ENCODE measurements at regions not wholly inside any gene's neighbourhood (a gene's known extent, or its start where the extent isn't known, plus 50 kb on each side); places are given as distances from the start of the nearest gene placed in this dataset.

- Histone ChIP-seq H3K56ac (ENCODE audit: extremely low read depth, insufficient read depth, low read length) (no peak overlapping the region), H2BK120ac (ENCODE audit: low read depth, low read length) (no peak overlapping the region), H3K4ac (ENCODE audit: low read depth, low read length) (no peak overlapping the region), H2BK20ac (ENCODE audit: low read depth, low read length) (no peak overlapping the region), H3K36me3 (ENCODE audit: control insufficient read depth, insufficient read depth, low read length) (no peaks in the 10 kb centered on the region), H4K20me1 (ENCODE audit: insufficient read depth, low read length) (no peaks in the 10 kb centered on the region), H4K91ac (ENCODE audit: insufficient read depth, low read depth, low read length) (no peak overlapping the region), H4K5ac (ENCODE audit: low read depth, low read length) (no peak overlapping the region), H3K18ac (ENCODE audit: low read depth, low read length) (no peak overlapping the region), H3K27me3 (ENCODE audit: control insufficient read depth, insufficient read depth, low read length) (peaks cover 3% of the 10 kb centered on the region; the same call in 1 of the 2 replicates), H3K23ac (ENCODE audit: low read depth, low read length) (no peak overlapping the region), H3K9me1 (ENCODE audit: insufficient read depth, low read length) (no peaks in the 10 kb centered on the region), H3K27ac (ENCODE audit: insufficient read depth, low read length) (no peak overlapping the region), H2AK5ac (ENCODE audit: low read depth, low read length) (no peak overlapping the region), H3K9me3 (ENCODE audit: control insufficient read depth, insufficient read depth, low read length) (no peaks in the 10 kb centered on the region), H2AFZ (replicated peaks; ENCODE audit: low read length, poor library complexity) (peak overlapping the region; percentile 51), H2BK15ac (ENCODE audit: low read depth, low read length) (no peak overlapping the region), H3K4me1 (ENCODE audit: control insufficient read depth, insufficient read depth, low read length) (peaks cover 5% of the 10 kb centered on the region), H2AK9ac (replicated peaks; ENCODE audit: low read depth, low read length, poor library complexity) (no peak overlapping the region), H3K4me2 (ENCODE audit: low read depth, low read length) (no peak overlapping the region), H2BK5ac (ENCODE audit: low read depth, low read length, poor library complexity, severe bottlenecking) (no peak overlapping the region), H3K79me1 (ENCODE audit: low read depth in 1 of 2, low read length in 2 of 2) (no peaks in the 10 kb centered on the region), H3K4me3 (ENCODE audit: insufficient read depth, low read depth, low read length) (no peak overlapping the region), H4K8ac (ENCODE audit: low read depth in 2 of 2, low read length in 2 of 2) (no peak overlapping the region), H3K14ac (replicated peaks; ENCODE audit: low read depth, low read length) (no peak overlapping the region), H3K9ac (ENCODE audit: low read depth, low read length) (no peak overlapping the region)
- ChIA-PET CTCF (no interaction called here), POLR2A (ENCODE audit: unreplicated experiment) (no interaction called here)
- ATAC-seq (ENCODE audit: low read depth) (no peak), DNase-seq (no peak)
- WGBS, 2 experiments (ENCODE audit: extremely low coverage in 2 of 2, insufficient read length in 1 of 2): 57% methylated on average over 4 of the region's 6 CpGs; no CpG with 5 or more reads in 1 of the 2 experiments
- no TSS peak for BruUV-seq (replicated peaks)
- in situ Hi-C loops (cut with MboI; ENCODE audit: low sequenced_read_pairs): loop anchor here (10.0 to 25.0 kb wide), 2 partner anchors 109 to 226 kb away; no protein-coding TSS in a partner anchor
- dilution Hi-C loops (cut with HindIII; ENCODE audit: low sequenced_read_pairs, unreplicated experiment): no loop called here
- intact Hi-C loops (cut with micrococcal nuclease): no loop called here
- TF ChIP-seq RAD21 (IDR thresholded peaks at IDR 0.05; ENCODE audit: low read length) (no peak), MAFK (IDR thresholded peaks at IDR 0.05; ENCODE audit: low read depth, low read length) (no peak), SMC3 (IDR thresholded peaks at IDR 0.05; ENCODE audit: low read depth, low read length) (no peak), FOS (IDR thresholded peaks at IDR 0.05; ENCODE audit: low read depth, low read length) (no peak), CHD1 (IDR thresholded peaks at IDR 0.05; ENCODE audit: low read depth, low read length) (no peak), MXI1 (IDR thresholded peaks at IDR 0.05; ENCODE audit: borderline replicate concordance, low read depth, low read length) (no peak), CTCF (conservative IDR thresholded peaks at IDR 0.05; ENCODE audit: low read depth, low read length) (no peak), ELK1 (IDR thresholded peaks at IDR 0.05; ENCODE audit: borderline replicate concordance, low read depth, low read length) (no peak), MAZ (IDR thresholded peaks at IDR 0.05; ENCODE audit: borderline replicate concordance, low read depth, low read length) (no peak)
Measured at GRCh38 chr3:167936019-167936418, 159.7 kb downstream of the GOLIM4 start.

Measured in IMR-90 (cell line).